ENCODE measurements at regions not wholly inside any gene's neighbourhood (a gene's known extent, or its start where the extent isn't known, plus 50 kb on each side); places are given as distances from the start of the nearest gene placed in this dataset.

DNA sequence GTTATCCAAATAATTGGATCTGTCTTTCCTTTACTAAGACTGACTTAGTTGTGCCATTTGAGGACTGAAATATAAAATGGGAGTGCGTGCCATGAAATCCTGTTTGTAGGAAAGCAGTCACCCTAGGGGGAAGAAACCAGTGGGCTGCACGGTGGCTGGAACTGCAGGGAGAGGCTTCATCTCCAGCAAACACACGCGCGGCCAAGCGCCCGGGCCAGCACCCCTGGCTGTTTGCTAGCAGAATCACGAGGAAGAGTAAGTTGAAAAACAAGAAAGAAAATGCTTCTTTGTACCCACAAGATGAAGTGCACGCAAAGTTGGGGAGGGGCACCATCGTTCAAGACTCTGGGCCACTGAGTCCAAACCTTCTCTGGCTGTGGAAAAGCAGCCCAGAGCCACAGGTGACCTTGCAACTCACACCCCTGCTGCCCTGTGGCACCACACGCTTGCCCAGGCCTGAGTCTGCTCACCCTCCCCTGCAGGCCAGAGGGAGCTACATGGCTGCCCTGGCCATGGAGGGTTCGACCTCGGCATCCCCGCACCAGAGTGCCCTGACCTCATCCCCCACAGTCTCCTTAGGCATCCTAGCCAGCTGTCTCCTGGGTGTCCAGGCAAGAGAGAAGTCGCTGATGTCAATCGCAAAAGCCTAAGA is 55.2 kb downstream of the IRX2 start:
- DNase-seq (ENCODE audit: low read depth in 2 of 2) = no peak

DNA sequence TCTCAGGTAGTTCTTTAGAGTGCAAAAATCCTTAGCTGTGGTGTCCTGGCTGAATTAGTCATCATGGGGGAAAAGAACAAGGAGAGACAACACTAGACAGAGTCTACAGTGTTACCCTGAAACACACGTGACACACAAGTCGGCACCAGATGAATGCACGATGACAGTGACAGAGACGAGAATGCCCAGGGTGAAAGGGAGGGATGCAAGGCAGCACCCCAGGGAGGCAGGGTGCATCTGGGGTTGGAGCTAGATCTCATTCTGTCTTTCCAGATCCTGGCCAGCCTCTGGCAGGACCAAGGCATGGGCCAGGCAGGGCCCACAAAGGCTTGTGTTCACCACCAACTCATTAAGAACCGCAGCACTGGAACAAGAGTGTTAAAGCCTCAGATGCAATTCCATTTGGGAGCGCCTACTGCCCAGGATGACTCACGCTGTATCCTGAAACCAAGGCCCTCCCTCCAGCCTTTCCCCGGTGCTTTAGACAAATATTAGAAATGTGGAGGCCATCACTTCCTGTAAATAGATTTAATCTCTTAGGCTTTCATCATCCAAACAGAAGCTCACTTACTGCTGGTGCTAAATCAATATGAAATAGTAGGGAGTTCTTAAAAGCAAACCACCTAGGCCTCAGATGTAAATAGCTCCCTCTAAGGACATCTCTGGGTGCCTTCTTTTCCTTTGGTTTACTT is 56.1 kb downstream of the IRX2 start:
- DNase-seq (ENCODE audit: low read depth in 2 of 2) = no peak

DNA sequence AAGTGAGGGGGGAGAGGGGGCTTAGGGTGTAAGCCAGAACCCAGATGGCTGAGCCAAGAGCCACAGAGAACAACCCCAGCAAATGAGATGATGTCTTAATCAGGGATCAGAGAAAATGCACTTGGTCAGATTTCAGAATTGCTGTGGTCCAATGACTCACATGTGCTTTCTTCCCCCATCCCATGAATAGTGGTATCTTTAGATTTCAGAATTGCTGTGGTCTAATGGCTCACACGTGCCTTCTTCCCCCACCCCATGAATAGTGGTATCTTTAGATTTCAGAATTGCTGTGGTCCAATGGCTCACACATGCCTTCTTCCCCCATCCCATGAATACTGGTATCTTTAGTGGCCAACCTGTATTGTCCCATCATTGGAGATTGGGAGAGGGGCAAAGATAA is 59.9 kb downstream of the IRX2 start:
- DNase-seq (ENCODE audit: low read depth in 2 of 2) = no peak

DNA sequence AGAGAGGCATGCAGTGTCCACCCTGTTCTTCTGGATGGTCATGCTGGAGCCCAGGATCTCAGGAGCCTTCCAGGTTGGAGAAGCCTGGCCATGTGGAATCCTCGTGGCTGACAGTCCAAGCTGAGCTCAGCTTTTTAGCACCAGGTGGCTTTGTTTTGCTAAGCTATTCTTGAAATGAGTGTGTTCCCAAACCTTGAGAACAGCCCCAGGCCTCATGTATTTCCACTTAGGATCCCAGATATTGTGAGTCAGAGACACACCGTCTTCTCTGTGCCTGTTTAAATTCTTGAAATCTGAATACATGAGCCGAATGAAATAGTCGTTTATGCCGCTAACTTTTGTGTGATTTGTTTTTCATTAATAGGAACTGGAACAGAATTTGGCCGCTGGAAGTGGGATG is 61.2 kb downstream of the IRX2 start:
- DNase-seq (ENCODE audit: low read depth in 2 of 2) = no peak

DNA sequence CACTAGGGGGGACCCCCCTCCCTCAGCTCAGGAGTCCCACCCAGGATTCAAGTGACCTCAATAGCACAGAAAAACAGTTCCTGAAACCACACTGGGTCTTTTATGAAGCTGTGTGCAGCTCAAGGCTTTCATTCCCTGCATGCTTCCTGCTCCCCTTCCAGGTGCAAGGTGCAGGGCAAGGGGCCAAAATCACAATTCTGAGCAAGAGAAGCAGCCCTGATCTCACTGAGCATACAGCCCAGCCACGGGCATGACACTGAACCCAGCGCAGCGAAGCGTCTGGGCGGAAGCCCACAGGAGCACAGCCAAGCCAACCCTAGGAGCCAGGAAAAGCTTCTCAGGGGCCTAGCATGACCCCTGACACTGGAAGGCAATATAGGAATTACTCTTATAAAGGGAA is 62.9 kb downstream of the IRX2 start:
- no peak for DNase-seq (ENCODE audit: low read depth in 2 of 2)

DNA sequence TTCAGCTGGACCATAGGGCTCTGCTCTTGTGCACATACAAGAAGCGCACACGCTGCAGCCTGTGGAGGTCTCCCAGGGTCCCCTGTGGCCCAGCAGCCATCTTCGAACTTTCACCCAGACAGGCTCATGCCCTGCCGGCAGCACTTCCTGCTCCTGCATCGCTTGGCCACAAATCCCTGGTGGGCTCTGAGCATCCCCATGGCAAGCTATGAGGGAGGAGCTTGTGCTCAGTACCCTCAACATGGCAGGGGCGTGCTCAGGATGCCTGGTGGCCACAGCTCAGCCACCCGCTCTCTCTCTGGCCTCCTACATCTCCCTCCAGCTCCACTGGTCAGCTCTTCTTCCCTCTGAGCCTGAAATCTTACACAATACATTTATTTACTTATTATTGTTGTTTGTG is 63.7 kb downstream of the IRX2 start:
- no peak for DNase-seq (ENCODE audit: low read depth in 2 of 2)

DNA sequence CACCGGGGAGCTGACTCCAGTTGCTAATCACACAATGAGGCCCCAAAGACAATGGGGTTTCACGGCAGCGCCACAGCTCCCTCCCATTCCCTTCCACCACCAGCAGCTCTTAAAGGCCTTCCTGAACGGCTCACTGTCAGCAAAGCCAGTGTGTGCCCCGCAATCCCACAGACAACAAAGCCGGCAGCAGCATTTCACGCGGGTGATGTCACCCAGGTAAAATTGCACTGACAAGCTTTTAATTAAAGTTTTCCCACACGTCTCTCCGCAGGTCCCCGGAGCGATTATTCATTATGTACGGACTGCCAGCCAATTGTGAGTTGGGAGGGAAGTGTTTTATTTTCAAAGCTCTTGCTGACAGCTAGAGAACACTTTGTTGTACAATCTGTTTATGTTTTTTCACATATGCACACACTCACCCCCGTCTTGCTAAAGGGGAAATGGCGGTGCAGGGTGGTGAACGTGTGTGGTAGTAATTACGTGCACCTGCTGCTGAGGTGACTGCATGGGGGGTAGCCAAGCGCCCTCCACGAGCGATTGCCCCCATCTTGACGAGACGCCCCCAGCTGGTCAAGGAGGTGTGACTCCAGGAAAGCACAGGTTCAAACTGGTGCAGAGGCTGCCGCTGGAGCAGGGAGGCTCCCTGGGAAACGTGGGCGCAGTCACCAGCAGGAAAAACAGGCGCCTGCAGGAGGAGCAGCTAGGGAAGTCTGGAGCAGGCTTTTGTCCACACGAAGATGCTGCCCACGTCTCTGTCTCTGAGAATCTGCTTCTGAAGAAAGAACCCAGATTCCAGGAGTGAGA is 65.0 kb downstream of the IRX2 start:
- DNase-seq (ENCODE audit: low read depth in 2 of 2) = no peak

DNA sequence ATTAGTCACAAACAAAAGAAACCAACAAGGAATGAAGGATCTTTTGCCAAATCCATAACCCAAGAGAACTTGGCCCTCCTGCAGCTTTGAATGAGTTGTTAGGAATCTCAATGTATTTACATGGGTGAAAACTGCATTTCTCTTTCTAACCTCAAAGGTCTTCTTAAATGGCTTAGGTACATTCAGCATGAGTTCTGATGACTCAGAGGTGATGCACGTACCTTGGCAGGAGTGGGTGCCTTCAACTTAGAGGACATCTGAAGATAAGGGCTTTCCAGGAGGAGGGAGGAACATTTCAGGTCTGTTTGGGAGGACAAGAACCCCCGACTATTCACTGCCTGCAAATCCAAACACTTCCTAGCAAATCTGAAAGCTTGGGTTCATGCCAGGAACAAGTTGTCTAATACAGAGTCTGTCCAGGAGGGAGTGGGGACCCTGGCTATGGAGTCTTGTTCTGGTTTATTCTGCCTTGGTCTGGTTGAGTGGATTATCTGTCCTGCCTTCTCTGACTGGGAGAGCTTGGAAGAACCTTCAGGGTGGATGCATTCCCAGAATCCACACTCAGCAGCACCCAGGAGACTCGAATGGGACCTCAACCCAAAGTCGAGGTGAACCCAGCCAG is 65.7 kb downstream of the IRX2 start:
- DNase-seq (ENCODE audit: low read depth in 2 of 2) = no peak

DNA sequence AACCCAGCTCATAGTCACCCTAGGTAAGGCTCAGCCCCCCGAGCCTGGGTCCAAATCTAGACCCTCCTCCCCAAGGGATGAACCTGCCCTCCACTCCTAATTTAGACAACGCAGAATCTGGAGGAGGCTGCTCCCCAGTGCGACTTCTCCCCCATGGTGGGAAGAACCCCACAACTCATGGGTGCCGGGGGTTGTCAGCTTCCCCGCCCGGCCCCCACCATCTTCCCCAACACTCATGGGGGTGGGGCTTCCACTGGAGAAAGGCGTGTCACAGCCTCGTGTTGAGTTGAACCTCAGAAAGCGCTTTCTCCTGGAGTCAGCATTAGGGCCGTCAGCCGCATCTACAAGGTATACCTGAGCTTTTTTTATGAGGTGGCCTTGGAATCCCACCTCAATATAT is 66.9 kb downstream of the IRX2 start:
- no peak for DNase-seq (ENCODE audit: low read depth in 2 of 2)

DNA sequence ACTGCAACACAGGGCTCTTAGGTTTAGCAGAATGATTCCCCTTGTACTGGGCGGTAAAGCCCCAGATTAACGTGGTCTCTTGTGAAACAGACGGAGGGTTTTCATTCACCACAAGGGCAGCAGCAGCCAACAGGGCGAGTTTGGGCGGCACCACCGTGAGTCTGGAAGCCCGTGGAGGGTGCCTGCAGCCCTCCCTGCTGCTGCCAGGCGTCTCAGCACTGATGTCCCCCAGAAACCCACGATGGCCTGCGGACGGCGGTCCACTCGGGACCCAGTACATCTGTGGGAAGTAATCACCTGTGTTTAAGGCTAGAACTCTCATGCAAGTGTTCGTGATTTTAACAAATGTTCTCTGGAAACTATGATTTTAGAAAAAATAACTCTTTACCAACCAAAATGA is 67.8 kb downstream of the IRX2 start:
- DNase-seq (ENCODE audit: low read depth in 2 of 2) = no peak

DNA sequence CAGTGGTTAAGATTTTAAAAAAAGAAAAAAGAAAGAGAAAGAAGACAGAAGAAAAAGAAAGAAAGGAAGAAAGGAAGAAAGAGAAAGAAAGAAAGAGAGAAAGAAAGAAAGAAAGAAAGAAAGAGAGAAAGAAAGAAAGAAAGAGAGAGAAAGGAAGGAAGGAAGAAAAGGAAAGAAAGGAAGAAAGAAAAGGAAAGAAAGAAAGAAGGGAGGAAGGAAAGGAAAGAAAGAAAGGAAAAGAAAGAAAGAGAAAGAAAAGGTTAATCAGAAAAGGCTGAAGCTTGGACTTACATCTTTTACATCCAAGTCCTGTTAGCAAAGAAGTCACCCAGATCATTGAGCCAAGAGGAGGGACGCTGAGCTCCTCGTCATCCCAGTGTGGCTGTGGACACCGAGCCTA is 70.0 kb downstream of the IRX2 start:
- no peak for DNase-seq (ENCODE audit: low read depth in 2 of 2)

DNA sequence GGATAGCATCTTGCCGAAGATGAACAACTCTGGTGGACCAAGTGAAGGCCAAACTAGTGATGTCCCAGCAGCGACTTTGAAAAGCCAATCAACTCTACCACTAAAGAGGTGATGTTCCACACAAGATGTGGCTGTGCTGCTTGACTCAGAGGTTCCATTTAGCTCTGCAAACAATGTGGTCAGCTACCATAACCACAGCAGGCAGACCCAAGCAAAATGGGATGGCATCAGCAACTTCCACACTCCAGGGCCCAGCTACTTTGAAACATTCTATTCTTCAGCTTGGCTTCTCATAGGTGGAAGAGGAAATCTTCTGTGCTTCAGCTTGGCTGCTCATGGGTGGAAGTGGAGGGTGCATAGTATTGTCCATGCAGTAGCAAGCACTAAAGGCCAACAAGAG is 70.5 kb downstream of the IRX2 start:
- DNase-seq (ENCODE audit: low read depth in 2 of 2) = no peak

DNA sequence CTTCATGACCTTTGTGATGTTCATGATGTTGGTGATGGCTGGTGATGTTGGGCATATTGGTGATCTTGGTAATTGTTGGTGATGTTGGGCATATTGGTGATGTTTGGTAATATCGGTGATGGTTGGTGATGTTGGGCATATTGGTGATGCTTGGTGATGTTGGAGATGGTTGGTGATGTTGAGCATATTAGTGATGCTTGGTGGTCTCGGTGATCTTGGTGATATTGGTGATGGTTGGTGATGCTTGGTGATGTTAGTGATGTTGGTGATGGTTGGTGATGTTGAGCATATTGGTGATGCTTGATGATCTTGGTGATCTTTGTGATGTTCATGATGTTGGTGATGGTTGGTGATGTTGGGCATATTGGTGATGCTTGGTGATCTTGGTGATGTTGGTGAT is 73.8 kb downstream of the IRX2 start:
- no peak for DNase-seq (ENCODE audit: low read depth in 2 of 2)

DNA sequence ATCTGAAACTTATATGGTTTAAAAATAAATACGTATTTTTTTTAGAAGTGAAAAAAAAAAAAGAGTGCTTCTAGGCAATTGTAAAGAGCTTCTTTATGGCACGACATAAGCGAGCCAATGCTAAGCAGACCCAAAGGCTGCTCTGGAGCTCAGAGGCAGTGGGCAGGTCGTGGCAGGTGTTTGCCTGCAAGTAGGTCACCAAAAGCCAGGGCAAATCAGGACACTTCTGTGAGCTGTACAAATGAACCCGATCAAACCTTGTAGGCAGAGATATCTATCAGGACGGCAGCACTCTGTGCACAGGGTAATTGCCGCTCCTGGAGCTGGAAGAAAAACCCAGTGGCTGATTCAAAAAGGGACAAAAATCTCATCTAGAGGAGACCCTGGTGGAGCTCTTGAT is 75.9 kb downstream of the IRX2 start:
- DNase-seq (ENCODE audit: low read depth in 2 of 2) = no peak

DNA sequence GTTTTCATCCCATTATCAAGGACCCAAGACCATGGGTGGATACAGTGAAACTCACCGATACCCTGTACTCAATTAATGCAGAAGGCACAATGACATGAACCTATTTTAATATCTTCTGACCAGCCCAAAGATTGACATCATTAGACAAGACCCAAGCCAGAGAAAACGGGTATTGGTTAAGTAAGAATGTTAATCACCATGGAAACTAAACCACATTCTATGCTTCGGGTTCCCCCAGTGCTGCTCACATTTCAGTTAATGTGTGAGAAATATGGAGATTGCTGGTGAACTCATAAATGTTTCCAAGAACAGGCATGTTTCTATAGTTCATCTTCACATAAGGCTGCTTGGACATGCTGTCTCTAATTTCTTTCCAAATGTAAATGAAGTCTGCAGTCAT is 77.0 kb downstream of the IRX2 start:
- no peak for DNase-seq (ENCODE audit: low read depth in 2 of 2)

DNA sequence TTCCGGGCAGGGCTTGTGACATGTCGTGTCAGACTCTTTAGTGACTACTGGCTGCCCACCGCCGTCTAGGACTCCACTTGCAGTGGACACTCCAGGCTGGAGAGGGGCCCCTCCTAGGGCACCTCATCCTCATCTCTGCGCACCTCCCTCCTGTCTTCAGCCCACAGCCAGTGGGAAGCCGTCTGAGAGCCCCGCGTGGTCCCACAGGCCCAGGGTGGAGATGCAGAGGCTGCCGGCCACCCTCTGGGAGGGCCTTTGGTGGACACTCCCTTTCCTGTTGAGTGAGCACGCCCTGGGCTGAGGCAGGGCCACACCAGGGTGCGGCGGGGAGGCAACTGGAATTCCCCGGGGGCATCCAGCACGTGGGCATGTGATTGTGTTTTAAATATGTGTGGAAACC is 80.5 kb downstream of the IRX2 start:
- DNase-seq (ENCODE audit: low read depth in 2 of 2) = no peak

DNA sequence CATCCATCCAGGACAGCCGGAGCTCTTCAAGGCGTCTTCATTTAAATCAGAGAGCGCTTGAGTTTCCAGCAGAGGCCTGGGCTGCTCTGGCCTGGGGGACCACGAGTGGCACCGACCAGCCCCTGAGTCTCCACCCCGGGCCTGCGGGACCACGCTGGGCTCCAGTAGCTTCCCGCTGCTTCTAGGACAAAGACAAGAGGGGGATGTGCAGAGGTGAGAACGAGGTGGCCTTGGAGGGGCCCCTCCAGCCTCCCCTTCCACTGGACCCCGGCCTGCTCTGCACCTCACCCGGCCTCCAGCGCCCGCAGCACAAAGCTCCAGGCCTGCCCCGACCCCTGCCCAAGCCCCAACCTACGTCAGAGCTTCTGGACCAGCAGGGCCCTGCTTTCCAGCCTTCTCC is 81.6 kb downstream of the IRX2 start:
- DNase-seq (ENCODE audit: low read depth in 2 of 2) = no peak

DNA sequence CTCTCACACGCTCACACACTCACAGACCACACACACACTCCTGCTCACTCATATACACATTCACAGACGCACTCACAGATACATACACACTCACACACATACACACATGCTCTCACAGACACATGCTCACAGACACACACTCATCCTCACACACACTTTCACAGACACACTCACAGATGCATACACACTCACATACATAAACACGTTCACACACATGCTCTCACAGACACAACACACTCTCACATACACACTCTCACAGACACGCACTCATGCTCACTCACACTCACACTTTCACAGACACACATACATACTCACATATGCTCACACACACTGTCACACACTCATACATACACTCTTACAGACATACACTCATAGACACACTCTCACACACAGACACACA is 82.2 kb downstream of the IRX2 start:
- DNase-seq (ENCODE audit: low read depth in 2 of 2) = no peak

DNA sequence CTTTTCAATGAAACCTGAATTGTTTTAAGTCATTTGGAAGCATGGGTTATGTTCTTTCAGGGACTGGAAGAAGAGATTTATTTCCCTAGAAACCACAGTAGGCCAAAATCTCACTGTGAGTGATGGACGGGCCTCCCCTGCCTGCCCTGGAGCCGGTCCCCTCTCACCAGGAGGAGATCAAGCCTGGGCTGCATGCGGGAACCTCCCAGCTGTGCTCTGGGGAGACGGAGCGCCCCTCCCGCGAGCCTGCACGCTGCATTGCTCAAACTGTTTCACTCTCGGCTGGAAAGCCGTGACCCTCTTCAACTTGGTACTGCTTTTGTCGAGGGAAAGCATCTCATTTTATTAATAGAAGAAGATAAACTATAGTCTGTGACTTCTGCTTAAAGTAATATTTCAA is 85.4 kb downstream of the IRX2 start:
- no peak for DNase-seq (ENCODE audit: low read depth in 2 of 2)

DNA sequence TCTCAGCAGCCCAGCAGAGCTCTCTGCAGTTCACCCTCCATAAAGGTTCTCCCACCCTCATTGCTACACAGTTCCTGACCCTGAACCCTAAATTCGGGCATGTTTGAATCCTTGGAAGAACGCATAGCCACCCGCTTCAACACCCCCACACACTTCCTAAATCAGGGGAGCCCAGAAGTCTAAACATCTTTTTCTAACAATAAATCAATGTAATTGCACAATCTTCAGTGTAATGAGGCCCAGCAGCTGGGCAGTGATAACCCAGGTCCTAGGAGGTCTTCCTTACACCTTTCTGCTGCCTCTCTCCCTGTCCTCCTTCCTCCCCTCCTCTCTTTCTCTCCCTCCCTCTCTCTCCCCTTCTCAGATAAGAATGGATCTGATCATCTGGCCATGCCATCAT is 88.0 kb downstream of the IRX2 start:
- DNase-seq (ENCODE audit: low read depth in 2 of 2) = no peak

DNA sequence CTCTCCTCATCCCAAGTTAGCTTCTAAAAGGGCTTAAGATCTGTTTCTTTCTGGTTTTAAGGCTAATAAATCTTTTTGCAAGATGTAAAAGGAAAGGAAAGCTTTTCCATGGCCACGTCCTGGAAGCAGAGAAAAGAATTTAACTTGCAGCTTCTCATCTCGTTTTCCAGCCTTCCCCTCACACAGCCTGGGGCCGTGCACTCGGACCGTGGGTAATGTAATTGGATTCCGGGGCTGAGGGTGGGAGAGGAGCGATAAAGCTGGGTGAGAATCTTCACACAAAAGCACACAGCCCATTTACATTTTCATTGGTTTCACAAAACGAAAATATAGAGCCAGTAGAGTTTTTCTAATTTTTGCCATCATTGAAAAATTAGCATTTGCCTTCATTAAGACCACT is 91.2 kb downstream of the IRX2 start:
- DNase-seq (ENCODE audit: low read depth in 2 of 2) = no peak

DNA sequence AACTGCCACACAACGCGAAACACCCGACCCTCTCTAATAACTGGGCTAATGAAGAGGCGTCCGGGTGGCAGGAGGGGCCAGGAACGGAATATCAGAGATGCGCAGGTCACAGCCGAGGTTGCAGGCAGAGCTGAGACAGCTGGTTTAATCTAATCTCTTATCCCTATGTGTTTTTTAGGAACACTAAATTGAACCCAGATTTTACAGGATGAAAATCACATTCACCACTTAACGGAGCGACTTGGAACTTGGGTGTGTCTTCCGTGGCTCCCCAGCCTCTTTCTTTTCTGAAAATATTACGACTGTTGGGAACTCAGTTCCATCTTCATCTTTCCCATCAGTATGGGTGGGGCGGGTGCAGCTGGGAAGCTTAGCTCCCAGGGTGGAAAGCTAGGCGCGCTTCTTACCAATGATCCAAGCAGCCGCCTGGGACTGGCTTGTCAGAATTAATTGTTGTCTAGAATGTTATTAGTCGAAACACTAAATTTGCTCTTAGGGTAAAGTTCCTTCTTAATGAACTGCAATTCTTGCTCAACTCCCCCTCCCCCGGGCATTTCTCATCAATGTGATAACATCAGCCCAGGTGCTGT is 92.5 kb downstream of the IRX2 start:
- no peak for DNase-seq (ENCODE audit: low read depth in 2 of 2)
